Heart left ventricle (tissue), 16 donors: ENCODE measurements at regions not wholly inside any gene's neighbourhood (a gene's known extent, or its start where the extent isn't known, plus 50 kb on each side); places are given as distances from the start of the nearest gene placed in this dataset.

Experiments
- ATAC-seq, 4 donors: fragments of 200-7000 bp; cut with Tn5 transposase; one replicate each; pipeline ENCODE4 v1.9.1; 2020 to 2022; ENCODE audit warnings: moderate library complexity in 4 of 4, mild to moderate bottlenecking in 3 of 4, moderate number of reproducible peaks in 1 of 4
- DNase-seq, 5 donors: peaks; one replicate each; pipeline ENCODE4 v3.0.0-alpha.2; 2020
- H3K27ac ChIP-seq, 12 donors: fragments of 200-600 bp; sonication (generic) in 4 of 12; one replicate each; pipeline versions ENCODE4 v1.5.0 to v1.8.0; 2016 to 2022; ENCODE audit warnings: mild to moderate bottlenecking in 2 of 12
- H3K27me3 ChIP-seq, 9 donors: fragments of 200-600 bp; sonication (generic) in 2 of 9; one replicate each; pipeline versions ENCODE4 v1.5.1 to v1.8.0; 2016 to 2022; ENCODE audit warnings: mild to moderate bottlenecking in 3 of 9
- H3K36me3 ChIP-seq, 9 donors: fragments of 200-600 bp; sonication (generic) in 2 of 9; one replicate each; pipeline versions ENCODE4 v1.5.0 to v1.8.0; 2018 to 2022; ENCODE audit warnings: mild to moderate bottlenecking in 2 of 9
- H3K4me1 ChIP-seq, 12 donors: fragments of 200-600 bp; sonication (generic) in 4 of 12; one replicate each; pipeline versions ENCODE4 v1.5.0 to v1.8.0; 2016 to 2022; ENCODE audit warnings: mild to moderate bottlenecking in 3 of 12
- H3K4me3 ChIP-seq, 12 donors: fragments of 200-600 bp; sonication (generic) in 4 of 12; one replicate each; pipeline versions ENCODE4 v1.5.0 to v1.8.0; 2017 to 2022; ENCODE audit warnings: mild to moderate bottlenecking in 9 of 12, moderate library complexity in 4 of 12
- H3K9me3 ChIP-seq, 12 donors: fragments of 200-600 bp; sonication (generic) in 4 of 12; one replicate each; pipeline versions ENCODE4 v1.5.0 to v1.8.0; 2016 to 2022; ENCODE audit warnings: mild to moderate bottlenecking in 1 of 12
- POLR2A ChIP-seq, 2 donors: fragments of 450-650 bp; IDR thresholded peaks; one replicate each; pipeline ENCODE4 v1.6.1; 2017; ENCODE audit warnings: antibody characterized with exemption in 2 of 2, mild to moderate bottlenecking in 2 of 2, moderate library complexity in 2 of 2
- WGBS, 4 donors: extraction: QIAGEN DNeasy Blood & Tissue Kit in 2 of 4; methylation state at CpG; one replicate each; pipeline versions ENCODE4 v1.1.5 to v1.1.7; 2013 to 2018; 5-methylcytosine and 5-hydroxymethylcytosine counted together
- intact Hi-C, 10 donors: fragments of 100-400 bp; cut with DNase I; formaldehyde crosslinking; loops; one replicate each; pipeline versions ENCODE4 v1.11.1 to v1.14.2; 2022
- TF ChIP-seq, protein P1 (sequence below), 12 donors: fragments of 200-600 bp; sonication (generic) in 4 of 12; IDR thresholded peaks; one replicate each; pipeline versions ENCODE4 v1.5.0 to v1.8.0; 2018 to 2022; ENCODE audit warnings: antibody characterized with exemption in 12 of 12, mild to moderate bottlenecking in 5 of 12
- donor health status: ischemic (EF 13 %, LVEDD 7.1; RV severe dilation, severe dysfunction).
- donor health status: healthy with polysubstance abuse.
- donor health status: DM: no; HTN: yes; CAD: no.
- donor health status: DM: no; HTN: no; CAD: no.
- donor health status: ischemic (EF 25% LVEDD 6.9; RV normal size, moderate dysfunction).
- donor health status: ischemic (EF 25% LVEDD 5.7; RV mildly dilated, moderate dysfunction).
- donor health status: healthy.
- donor health status: DM: yes; HTN: yes; CAD: no.
- donor health status: ischemic (EF 35%, LVEDD 5.7; RV mildly dilated, moderate dysfunction).
- donor health status: nonischemic (EF 11% LVEDD 7.7; RV severe dilation, severe dysfunction).
- donor health status: DM: yes; HTN: yes; CAD: no.
- donor health status: PGD.
- donor health status: ischemic (EF 29% LVEDD 5.4; RV normal size, mild dysfunction).
- donor health status: nonischemic (EF 23%, LVEDD 6.1; RV moderate dilation, normal function).

- Histone ChIP-seq H3K27ac (no peak overlapping the region), H3K9me3 (no peaks in the 10 kb centered on the region), H3K36me3 (no peaks in the 10 kb centered on the region), H3K4me3 (no peak overlapping the region), H3K4me1 (no peaks in the 10 kb centered on the region), H3K27me3 (peaks cover 0 to 4% (median 0%) of the 10 kb centered on the region in 9 donors)
- no peak for ATAC-seq
- DNase-seq = no peak
- WGBS, 4 donors = 75 to 83% (median 77%) methylated on average over 10 of the region's 10 CpGs
- intact Hi-C loops = no loop called here
- TF ChIP-seq, protein P1, sequence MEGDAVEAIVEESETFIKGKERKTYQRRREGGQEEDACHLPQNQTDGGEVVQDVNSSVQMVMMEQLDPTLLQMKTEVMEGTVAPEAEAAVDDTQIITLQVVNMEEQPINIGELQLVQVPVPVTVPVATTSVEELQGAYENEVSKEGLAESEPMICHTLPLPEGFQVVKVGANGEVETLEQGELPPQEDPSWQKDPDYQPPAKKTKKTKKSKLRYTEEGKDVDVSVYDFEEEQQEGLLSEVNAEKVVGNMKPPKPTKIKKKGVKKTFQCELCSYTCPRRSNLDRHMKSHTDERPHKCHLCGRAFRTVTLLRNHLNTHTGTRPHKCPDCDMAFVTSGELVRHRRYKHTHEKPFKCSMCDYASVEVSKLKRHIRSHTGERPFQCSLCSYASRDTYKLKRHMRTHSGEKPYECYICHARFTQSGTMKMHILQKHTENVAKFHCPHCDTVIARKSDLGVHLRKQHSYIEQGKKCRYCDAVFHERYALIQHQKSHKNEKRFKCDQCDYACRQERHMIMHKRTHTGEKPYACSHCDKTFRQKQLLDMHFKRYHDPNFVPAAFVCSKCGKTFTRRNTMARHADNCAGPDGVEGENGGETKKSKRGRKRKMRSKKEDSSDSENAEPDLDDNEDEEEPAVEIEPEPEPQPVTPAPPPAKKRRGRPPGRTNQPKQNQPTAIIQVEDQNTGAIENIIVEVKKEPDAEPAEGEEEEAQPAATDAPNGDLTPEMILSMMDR (IDR thresholded peaks at IDR 0.05) = no peak
- no peak for TF ChIP-seq POLR2A (IDR thresholded peaks at IDR 0.05)
Observed at GRCh38 chr16:17845031-17845430, 374.3 kb upstream of the XYLT1 start.

- ATAC-seq (no peak), DNase-seq (no peak)
- intact Hi-C loops = no loop called here
- Histone ChIP-seq H3K4me1 (no peaks in the 10 kb centered on the region), H3K36me3 (no peaks in the 10 kb centered on the region), H3K9me3 (no peaks in the 10 kb centered on the region), H3K27me3 (peaks cover 0 to 4% (median 0%) of the 10 kb centered on the region in 9 donors), H3K4me3 (no peak overlapping the region), H3K27ac (no peak overlapping the region)
- TF ChIP-seq, protein P1 (IDR thresholded peaks at IDR 0.05) = no peak
- no peak for TF ChIP-seq POLR2A (IDR thresholded peaks at IDR 0.05)
- WGBS, 4 donors = 75 to 85% (median 81%) methylated on average over 6 of the region's 6 CpGs
Observed at GRCh38 chr16:17843905-17844304, 373.1 kb upstream of the XYLT1 start.

GRCh38 chr16:17839907-17840306, 369.1 kb upstream of the XYLT1 start:
- Histone ChIP-seq H3K9me3 (no peaks in the 10 kb centered on the region), H3K4me1 (no peaks in the 10 kb centered on the region), H3K27me3 (peaks cover 0 to 13% (median 0%) of the 10 kb centered on the region in 9 donors), H3K4me3 (no peak overlapping the region), H3K27ac (no peak overlapping the region), H3K36me3 (no peaks in the 10 kb centered on the region)
- 57 to 65% (median 62%) methylated on average over 5 of the region's 5 CpGs for WGBS, 4 donors
- DNase-seq (no peak), ATAC-seq (no peak)
- intact Hi-C loops = no loop called here
- no peak for TF ChIP-seq POLR2A (IDR thresholded peaks at IDR 0.05)
- TF ChIP-seq, protein P1 (IDR thresholded peaks at IDR 0.05) = no peak

DNA sequence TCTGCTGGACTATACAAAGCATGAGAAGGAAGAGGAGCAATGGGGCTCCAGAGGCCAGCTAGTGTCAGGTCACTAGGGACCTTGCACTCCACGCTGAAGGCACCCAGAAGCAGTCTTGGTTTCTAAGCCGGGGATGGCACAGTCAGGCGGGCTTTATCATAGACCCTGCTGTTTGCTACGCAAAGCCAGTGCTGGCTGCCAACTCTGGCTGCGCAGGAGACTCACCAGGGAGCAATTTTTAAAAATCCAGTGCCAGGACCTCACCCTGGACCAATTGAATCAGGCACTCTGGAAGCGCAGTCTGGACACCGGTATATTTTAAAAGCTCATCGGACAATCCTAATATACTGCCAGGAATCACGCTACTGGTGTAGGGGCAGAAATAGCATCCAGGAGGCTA, 368.5 kb upstream of the XYLT1 start:
- TF ChIP-seq, protein P1 (IDR thresholded peaks at IDR 0.05) = no peak
- TF ChIP-seq POLR2A (IDR thresholded peaks at IDR 0.05) = no peak
- 78 to 89% (median 82%) methylated on average over 8 to 9 of the region's 9 CpGs for WGBS, 4 donors
- peaks cover 0 to 13% (median 0%) of the 10 kb centered on the region in 9 donors for H3K27me3 ChIP-seq
- ATAC-seq = no peak
- no peaks in the 10 kb centered on the region for H3K4me1 ChIP-seq
- no peaks in the 10 kb centered on the region for H3K36me3 ChIP-seq
- H3K27ac ChIP-seq = no peak overlapping the region
- no peak for DNase-seq
- intact Hi-C loops = no loop called here
- no peak overlapping the region for H3K4me3 ChIP-seq
- H3K9me3 ChIP-seq = no peaks in the 10 kb centered on the region
